Sigmoid colon (tissue), 6 donors: ENCODE measurements at regions not wholly inside any gene's neighbourhood (a gene's known extent, or its start where the extent isn't known, plus 50 kb on each side); places are given as distances from the start of the nearest gene placed in this dataset.

Experiments
- DNase-seq: peaks from one replicate; pipeline ENCODE4 v3.0.0-alpha.2; 2019
- H3K27ac ChIP-seq, 4 donors: fragments of 200-600 bp; sonication (generic); one replicate each; pipeline ENCODE4 v1.5.1; 2016 to 2019; ENCODE audit warnings: mild to moderate bottlenecking in 1 of 4
- H3K27me3 ChIP-seq, 3 donors: fragments of 200-600 bp; sonication (generic); one replicate each; pipeline ENCODE4 v1.5.1; 2019; ENCODE audit warnings: mild to moderate bottlenecking in 1 of 3
- H3K36me3 ChIP-seq, 4 donors: fragments of 200-600 bp; sonication (generic); one replicate each; pipeline ENCODE4 v1.5.1; 2016 to 2019
- H3K4me1 ChIP-seq, 4 donors: fragments of 200-600 bp; sonication (generic); one replicate each; pipeline ENCODE4 v1.5.1; 2017 to 2019
- H3K4me3 ChIP-seq, 4 donors: fragments of 200-600 bp; sonication (generic); one replicate each; pipeline ENCODE4 v1.5.1; 2017 to 2019; ENCODE audit warnings: mild to moderate bottlenecking in 2 of 4, moderate library complexity in 1 of 4
- H3K9me3 ChIP-seq, 4 donors: fragments of 200-600 bp in 3 of 4; sonication (generic) in 3 of 4; one replicate each; pipeline versions ENCODE4 v1.5.1 to v1.6.1; 2013 to 2019
- CTCF ChIP-seq, 4 experiments: fragments of 450-650 bp in 3 of 4; fragments of 200-600 bp in 1 of 4; IDR thresholded peaks; one replicate each; pipeline ENCODE4 v1.5.1; 2016 to 2019; ENCODE audit warnings: antibody characterized with exemption in 4 of 4, mild to moderate bottlenecking in 3 of 4, moderate library complexity in 2 of 4
- EP300 ChIP-seq, 4 donors: sonication (generic); formaldehyde crosslinking; IDR thresholded peaks; one replicate each; pipeline ENCODE4 v1.6.1; 2017; ENCODE audit warnings: antibody characterized with exemption in 4 of 4
- POLR2A ChIP-seq, 2 donors: fragments of 450-650 bp; IDR thresholded peaks; one replicate each; pipeline ENCODE4 v1.6.1; 2016; ENCODE audit warnings: antibody characterized with exemption in 2 of 2, mild to moderate bottlenecking in 2 of 2, moderate library complexity in 2 of 2
- POLR2AphosphoS5 ChIP-seq, 4 donors: sonication (generic); formaldehyde crosslinking; IDR thresholded peaks; one replicate each; pipeline ENCODE4 v1.6.1; 2017; ENCODE audit warnings: antibody characterized with exemption in 4 of 4
- WGBS, 2 donors: extraction: QIAGEN DNeasy Blood & Tissue Kit; methylation state at CpG; one replicate each; pipeline ENCODE4 v1.1.7; 2013; 5-methylcytosine and 5-hydroxymethylcytosine counted together
- intact Hi-C: fragments of 100-400 bp; cut with DNase I; formaldehyde crosslinking; loops from one replicate; pipeline ENCODE4 v1.15.1; 2023
- donor health status: healthy with polysubstance abuse.
- donor health status: healthy.

GRCh38 chr5:19044931-19045695 lies 942.9 kb downstream of the CDH18 start:
- H3K4me1 ChIP-seq = no peaks in the 10 kb centered on the region
- TF ChIP-seq POLR2A (IDR thresholded peaks at IDR 0.05) (no peak), POLR2AphosphoS5 (IDR thresholded peaks at IDR 0.05) (no peak), CTCF (IDR thresholded peaks at IDR 0.05) (no peak), EP300 (IDR thresholded peaks at IDR 0.05) (no peak)
- no peak overlapping the region for H3K4me3 ChIP-seq
- intact Hi-C loops = no loop called here
- no peak overlapping the region for H3K27ac ChIP-seq
- no peak for DNase-seq
- H3K36me3 ChIP-seq = no peaks in the 10 kb centered on the region
- WGBS, 2 donors = 37 to 66% methylated on average over 7 of the region's 7 CpGs
- H3K9me3 ChIP-seq = no peaks in the 10 kb centered on the region
- no peaks in the 10 kb centered on the region for H3K27me3 ChIP-seq

GRCh38 chr5:19047277-19047676 lies 940.7 kb downstream of the CDH18 start:
- Histone ChIP-seq H3K36me3 (no peaks in the 10 kb centered on the region), H3K4me1 (no peaks in the 10 kb centered on the region), H3K27ac (no peak overlapping the region), H3K27me3 (no peaks in the 10 kb centered on the region), H3K9me3 (no peaks in the 10 kb centered on the region), H3K4me3 (no peak overlapping the region)
- no peak for DNase-seq
- intact Hi-C loops = no loop called here
- TF ChIP-seq POLR2AphosphoS5 (IDR thresholded peaks at IDR 0.05) (no peak), EP300 (IDR thresholded peaks at IDR 0.05) (no peak)
- WGBS, 2 donors = 92 to 94% methylated on average over 9 of the region's 9 CpGs

GRCh38 chr5:19048726-19049125 lies 939.3 kb downstream of the CDH18 start:
- WGBS, 2 donors = 16 to 47% methylated on average over 3 of the region's 3 CpGs
- intact Hi-C loops = no loop called here
- H3K4me3 ChIP-seq = no peak overlapping the region

GRCh38 chr5:19058216-19058615 lies 929.8 kb downstream of the CDH18 start:
- Histone ChIP-seq H3K27me3 (no peaks in the 10 kb centered on the region), H3K36me3 (no peaks in the 10 kb centered on the region), H3K9me3 (peaks cover 0 to 2% (median 0%) of the 10 kb centered on the region in 4 donors), H3K27ac (no peak overlapping the region), H3K4me1 (no peaks in the 10 kb centered on the region), H3K4me3 (no peak overlapping the region)
- DNase-seq = no peak
- intact Hi-C loops = no loop called here
- TF ChIP-seq CTCF (IDR thresholded peaks at IDR 0.05) = no peak
- TF ChIP-seq EP300 (IDR thresholded peaks at IDR 0.05) = no peak
- TF ChIP-seq POLR2AphosphoS5 (IDR thresholded peaks at IDR 0.05) = no peak
- no peak for TF ChIP-seq POLR2A (IDR thresholded peaks at IDR 0.05)
- 83 to 93% methylated on average over 2 of the region's 2 CpGs for WGBS, 2 donors

More at GRCh38 chr5:19048726-19049125, 939.3 kb downstream of the CDH18 start:
- DNase-seq = no peak
- Histone ChIP-seq H3K4me1 (no peaks in the 10 kb centered on the region), H3K27ac (no peak overlapping the region), H3K9me3 (peaks cover 0 to 2% (median 0%) of the 10 kb centered on the region in 4 donors), H3K27me3 (no peaks in the 10 kb centered on the region), H3K36me3 (no peaks in the 10 kb centered on the region)
- TF ChIP-seq EP300 (IDR thresholded peaks at IDR 0.05) (no peak), POLR2AphosphoS5 (IDR thresholded peaks at IDR 0.05) (no peak), POLR2A (IDR thresholded peaks at IDR 0.05) (no peak), CTCF (IDR thresholded peaks at IDR 0.05) (no peak)

- no peak for TF ChIP-seq POLR2A (IDR thresholded peaks at IDR 0.05)
- TF ChIP-seq POLR2AphosphoS5 (IDR thresholded peaks at IDR 0.05) = no peak
Measured at GRCh38 chr5:19064094-19064493, 923.9 kb downstream of the CDH18 start.

GRCh38 chr5:19067741-19068140 lies 920.3 kb downstream of the CDH18 start:
- DNase-seq = no peak
- H3K27ac ChIP-seq = no peak overlapping the region
- no peaks in the 10 kb centered on the region for H3K27me3 ChIP-seq
- TF ChIP-seq POLR2AphosphoS5 (IDR thresholded peaks at IDR 0.05) = no peak
- no peak for TF ChIP-seq POLR2A (IDR thresholded peaks at IDR 0.05)
- no peak for TF ChIP-seq EP300 (IDR thresholded peaks at IDR 0.05)
- TF ChIP-seq CTCF (IDR thresholded peaks at IDR 0.05) = no peak
- no peak overlapping the region for H3K4me3 ChIP-seq
- 68 to 74% methylated on average over 1 of the region's 1 CpG for WGBS, 2 donors
- H3K36me3 ChIP-seq = no peaks in the 10 kb centered on the region
- no peaks in the 10 kb centered on the region for H3K9me3 ChIP-seq
- H3K4me1 ChIP-seq = no peaks in the 10 kb centered on the region
- intact Hi-C loops = no loop called here

More at GRCh38 chr5:19064094-19064493, 923.9 kb downstream of the CDH18 start:
- no peaks in the 10 kb centered on the region for H3K9me3 ChIP-seq
- H3K27ac ChIP-seq = no peak overlapping the region
- H3K4me3 ChIP-seq = no peak overlapping the region
- no peaks in the 10 kb centered on the region for H3K36me3 ChIP-seq
- intact Hi-C loops = no loop called here
- DNase-seq = no peak
- no peaks in the 10 kb centered on the region for H3K4me1 ChIP-seq
- no peaks in the 10 kb centered on the region for H3K27me3 ChIP-seq
